ENCODE measurements at regions not wholly inside any gene's neighbourhood (a gene's known extent, or its start where the extent isn't known, plus 50 kb on each side); places are given as distances from the start of the nearest gene placed in this dataset.

GRCh38 chr21:40938611-40939010, 91.7 kb upstream of the DSCAM start:
- H3K9ac ChIP-seq (ENCODE audit: low read depth, low read length, poor library complexity, severe bottlenecking), result no peak overlapping the region
- no peak overlapping the region for H3K4me2 ChIP-seq (ENCODE audit: low read depth, low read length, poor library complexity, severe bottlenecking)
- no peaks in the 10 kb centered on the region for H3K4me1 ChIP-seq (ENCODE audit: insufficient read depth, low read length, poor library complexity, severe bottlenecking)
- H3F3A ChIP-seq (ENCODE audit: low read depth), result no peaks in the 10 kb centered on the region
- no peak for TF ChIP-seq EZH2phosphoT487 (IDR thresholded peaks at IDR 0.05; ENCODE audit: borderline replicate concordance)
- TF ChIP-seq CTCF (conservative IDR thresholded peaks at IDR 0.05; ENCODE audit: low read length), result no peak
- H2AFZ ChIP-seq (ENCODE audit: low read length), result no peak overlapping the region
- no peak overlapping the region for H3K4me3 ChIP-seq (ENCODE audit: low read length, poor library complexity, severe bottlenecking)
- H3K9me3 ChIP-seq (ENCODE audit: insufficient read depth, low read depth, low read length), result peaks cover 4% of the 10 kb centered on the region; the same call in 1 of the 2 replicates
- no peaks in the 10 kb centered on the region for H3K27me3 ChIP-seq (ENCODE audit: insufficient read depth, low read length, poor library complexity, severe bottlenecking)
- H3K79me2 ChIP-seq (ENCODE audit: insufficient read depth, low read length), result no peaks in the 10 kb centered on the region
- H4K20me1 ChIP-seq (ENCODE audit: insufficient read depth, low read length, poor library complexity, severe bottlenecking), result no peaks in the 10 kb centered on the region
- H3K9me2 ChIP-seq (replicated peaks; ENCODE audit: low read depth, low read length), result no peaks in the 10 kb centered on the region
- no peaks in the 10 kb centered on the region for H3K36me3 ChIP-seq (ENCODE audit: insufficient read depth, low read length)

- H3K79me2 ChIP-seq (ENCODE audit: insufficient read depth, low read length), result no peaks in the 10 kb centered on the region
- H3F3A ChIP-seq (ENCODE audit: low read depth), result no peaks in the 10 kb centered on the region
- H3K9me2 ChIP-seq (replicated peaks; ENCODE audit: low read depth, low read length), result no peaks in the 10 kb centered on the region
- peaks cover 6% of the 10 kb centered on the region for H3K9me3 ChIP-seq (ENCODE audit: insufficient read depth, low read depth, low read length)
- no peak overlapping the region for H3K4me3 ChIP-seq (ENCODE audit: low read length, poor library complexity, severe bottlenecking)
- no peak overlapping the region for H2AFZ ChIP-seq (ENCODE audit: low read length)
- no peaks in the 10 kb centered on the region for H3K4me1 ChIP-seq (ENCODE audit: insufficient read depth, low read length, poor library complexity, severe bottlenecking)
- H3K27me3 ChIP-seq (ENCODE audit: insufficient read depth, low read length, poor library complexity, severe bottlenecking), result no peaks in the 10 kb centered on the region
- H4K20me1 ChIP-seq (ENCODE audit: insufficient read depth, low read length, poor library complexity, severe bottlenecking), result no peaks in the 10 kb centered on the region
- TF ChIP-seq EZH2phosphoT487 (IDR thresholded peaks at IDR 0.05; ENCODE audit: borderline replicate concordance) (no peak), CTCF (conservative IDR thresholded peaks at IDR 0.05; ENCODE audit: low read length) (no peak)
- H3K4me2 ChIP-seq (ENCODE audit: low read depth, low read length, poor library complexity, severe bottlenecking), result no peak overlapping the region
- no peaks in the 10 kb centered on the region for H3K36me3 ChIP-seq (ENCODE audit: insufficient read depth, low read length)
- H3K9ac ChIP-seq (ENCODE audit: low read depth, low read length, poor library complexity, severe bottlenecking), result no peak overlapping the region
Observed at GRCh38 chr21:40947713-40948112, 100.8 kb upstream of the DSCAM start.

GRCh38 chr21:40950970-40951369, 104.0 kb upstream of the DSCAM start:
- TF ChIP-seq CTCF (conservative IDR thresholded peaks at IDR 0.05; ENCODE audit: low read length) (no peak), EZH2phosphoT487 (IDR thresholded peaks at IDR 0.05; ENCODE audit: borderline replicate concordance) (no peak)
- H3K36me3 ChIP-seq (ENCODE audit: insufficient read depth, low read length), result no peaks in the 10 kb centered on the region

More at GRCh38 chr21:40950970-40951369, 104.0 kb upstream of the DSCAM start:
- Histone ChIP-seq H3K4me3 (ENCODE audit: low read length, poor library complexity, severe bottlenecking) (no peak overlapping the region), H3K27me3 (ENCODE audit: insufficient read depth, low read length, poor library complexity, severe bottlenecking) (no peaks in the 10 kb centered on the region), H3K9me3 (ENCODE audit: insufficient read depth, low read depth, low read length) (no peaks in the 10 kb centered on the region), H3K9me2 (replicated peaks; ENCODE audit: low read depth, low read length) (no peaks in the 10 kb centered on the region), H3K79me2 (ENCODE audit: insufficient read depth, low read length) (no peaks in the 10 kb centered on the region), H3K4me2 (ENCODE audit: low read depth, low read length, poor library complexity, severe bottlenecking) (no peak overlapping the region), H2AFZ (ENCODE audit: low read length) (no peak overlapping the region), H3K4me1 (ENCODE audit: insufficient read depth, low read length, poor library complexity, severe bottlenecking) (no peaks in the 10 kb centered on the region), H3K9ac (ENCODE audit: low read depth, low read length, poor library complexity, severe bottlenecking) (no peak overlapping the region), H4K20me1 (ENCODE audit: insufficient read depth, low read length, poor library complexity, severe bottlenecking) (no peaks in the 10 kb centered on the region), H3F3A (ENCODE audit: low read depth) (no peaks in the 10 kb centered on the region)
